HuH-7 (cell line): ENCODE measurements at regions not wholly inside any gene's neighbourhood (a gene's known extent, or its start where the extent isn't known, plus 50 kb on each side); places are given as distances from the start of the nearest gene placed in this dataset.
"Not testable (repeated sequence)": the region's sequence is repeated elsewhere in the genome, so short reads cannot be mapped to it uniquely, and the experiment has no call there.

Experiments
- DNase-seq: peaks from one replicate; pipeline ENCODE4 v3.0.0; 2011; ENCODE audit warnings: low spot score

GRCh38 chr7:65145710-65146109 lies 139.2 kb upstream of the ERV3-1 start:
- not testable (repeated sequence) for DNase-seq

GRCh38 chr7:65145008-65145407 lies 138.5 kb upstream of the ERV3-1 start:
- not testable (repeated sequence) for DNase-seq

- not testable (repeated sequence) for DNase-seq
These were observed 138.1 kb upstream of the ERV3-1 start for GRCh38 chr7:65144557-65144956.

- DNase-seq, result not testable (repeated sequence)
These were observed 137.6 kb upstream of the ERV3-1 start for GRCh38 chr7:65144119-65144518.

GRCh38 chr7:65141894-65142293 lies 135.4 kb upstream of the ERV3-1 start:
- not testable (repeated sequence) for DNase-seq

GRCh38 chr7:65141405-65141778 lies 134.9 kb upstream of the ERV3-1 start:
- DNase-seq, result not testable (repeated sequence)

GRCh38 chr7:65140543-65141404 lies 134.3 kb upstream of the ERV3-1 start:
- DNase-seq, result not testable (repeated sequence)

GRCh38 chr7:65136850-65137249 lies 130.4 kb upstream of the ERV3-1 start:
- not testable (repeated sequence) for DNase-seq

- not testable (repeated sequence) for DNase-seq
These were observed 126.6 kb upstream of the ERV3-1 start for GRCh38 chr7:65133087-65133486.

- not testable (repeated sequence) for DNase-seq
These were observed 125.8 kb upstream of the ERV3-1 start for GRCh38 chr7:65132256-65132655.

GRCh38 chr7:65127364-65127763 lies 120.9 kb upstream of the ERV3-1 start:
- not testable (repeated sequence) for DNase-seq

GRCh38 chr7:65124600-65124999 lies 118.1 kb upstream of the ERV3-1 start:
- DNase-seq, result not testable (repeated sequence)

GRCh38 chr7:65105650-65106203 lies 99.2 kb upstream of the ERV3-1 start:
- DNase-seq, result not testable (repeated sequence)

- DNase-seq, result not testable (repeated sequence)
These were observed 94.0 kb upstream of the ERV3-1 start for GRCh38 chr7:65100499-65100898.

- DNase-seq, result not testable (repeated sequence)
These were observed 75.2 kb upstream of the ERV3-1 start for GRCh38 chr7:65081669-65082055.

- peak; percentile 93 for DNase-seq
These were observed 74.5 kb upstream of the ERV3-1 start for GRCh38 chr7:65080799-65081668.

GRCh38 chr7:65074959-65075358 lies 68.5 kb upstream of the ERV3-1 start:
- DNase-seq, result not testable (repeated sequence)

GRCh38 chr7:65073160-65073559 lies 66.7 kb upstream of the ERV3-1 start:
- DNase-seq, result not testable (repeated sequence)

- DNase-seq, result not testable (repeated sequence)
These were observed 65.5 kb upstream of the ERV3-1 start for GRCh38 chr7:65071854-65072431.

GRCh38 chr7:65069476-65069875 lies 63.0 kb upstream of the ERV3-1 start:
- not testable (repeated sequence) for DNase-seq

GRCh38 chr7:65062566-65062965 lies 56.1 kb upstream of the ERV3-1 start:
- DNase-seq, result not testable (repeated sequence)

GRCh38 chr7:65059247-65059646 lies 52.8 kb upstream of the ERV3-1 start:
- DNase-seq, result not testable (repeated sequence)
